ENCODE measurements at regions not wholly inside any gene's neighbourhood (a gene's known extent, or its start where the extent isn't known, plus 50 kb on each side); places are given as distances from the start of the nearest gene placed in this dataset.

GRCh38 chr21:28663111-28663693 is 329.5 kb downstream of the LTN1 start:
- no peak for DNase-seq (ENCODE audit: low read depth in 1 of 2, low spot score in 1 of 2)

GRCh38 chr21:28657566-28657965 is 335.1 kb downstream of the LTN1 start:
- no peak for DNase-seq (ENCODE audit: low read depth in 1 of 2, low spot score in 1 of 2)

- no peak for DNase-seq (ENCODE audit: low read depth in 1 of 2, low spot score in 1 of 2)
Measured at GRCh38 chr21:28655471-28655870, 337.2 kb downstream of the LTN1 start.

- no peak for DNase-seq (ENCODE audit: low read depth in 1 of 2, low spot score in 1 of 2)
Measured at GRCh38 chr21:28654406-28654805, 338.3 kb downstream of the LTN1 start.

- DNase-seq (ENCODE audit: low read depth in 1 of 2, low spot score in 1 of 2), result no peak
Measured at GRCh38 chr21:28644762-28645161, 347.9 kb downstream of the LTN1 start.

GRCh38 chr21:28642891-28643290 is 349.8 kb downstream of the LTN1 start:
- DNase-seq (ENCODE audit: low read depth in 1 of 2, low spot score in 1 of 2), result no peak

GRCh38 chr21:28641731-28642130 is 350.9 kb downstream of the LTN1 start:
- no peak for DNase-seq (ENCODE audit: low read depth in 1 of 2, low spot score in 1 of 2)

- DNase-seq (ENCODE audit: low read depth in 1 of 2, low spot score in 1 of 2), result no peak
Measured at GRCh38 chr21:28640326-28640725, 352.4 kb downstream of the LTN1 start.

GRCh38 chr21:28639737-28640136 is 352.9 kb downstream of the LTN1 start:
- DNase-seq (ENCODE audit: low read depth in 1 of 2, low spot score in 1 of 2), result no peak

- DNase-seq (ENCODE audit: low read depth in 1 of 2, low spot score in 1 of 2), result no peak
Measured at GRCh38 chr21:28636752-28637691, 355.7 kb downstream of the LTN1 start.

- DNase-seq (ENCODE audit: low read depth in 1 of 2, low spot score in 1 of 2), result no peak
Measured at GRCh38 chr21:28635541-28635940, 357.1 kb downstream of the LTN1 start.

- DNase-seq (ENCODE audit: low read depth in 1 of 2, low spot score in 1 of 2), result no peak
Measured at GRCh38 chr21:28633839-28634555, 358.7 kb downstream of the LTN1 start.

GRCh38 chr21:28632755-28633408 is 359.8 kb downstream of the LTN1 start:
- DNase-seq (ENCODE audit: low read depth in 1 of 2, low spot score in 1 of 2), result no peak

- no peak for DNase-seq (ENCODE audit: low read depth in 1 of 2, low spot score in 1 of 2)
Measured at GRCh38 chr21:28627691-28628090, 365.0 kb downstream of the LTN1 start.

- no peak for DNase-seq (ENCODE audit: low read depth in 1 of 2, low spot score in 1 of 2)
Measured at GRCh38 chr21:28627261-28627660, 365.4 kb downstream of the LTN1 start.

GRCh38 chr21:28624626-28625025 is 368.1 kb downstream of the LTN1 start:
- DNase-seq (ENCODE audit: low read depth in 1 of 2, low spot score in 1 of 2), result no peak

GRCh38 chr21:28617300-28617699 is 375.4 kb downstream of the LTN1 start:
- no peak for DNase-seq (ENCODE audit: low read depth in 1 of 2, low spot score in 1 of 2)

GRCh38 chr21:28615276-28615675 is 377.4 kb downstream of the LTN1 start:
- DNase-seq (ENCODE audit: low read depth in 1 of 2, low spot score in 1 of 2), result no peak

GRCh38 chr21:28614791-28615190 is 377.9 kb downstream of the LTN1 start:
- DNase-seq (ENCODE audit: low read depth in 1 of 2, low spot score in 1 of 2), result no peak

- DNase-seq (ENCODE audit: low read depth in 1 of 2, low spot score in 1 of 2), result no peak
Measured at GRCh38 chr21:28608646-28609045, 384.0 kb downstream of the LTN1 start.

GRCh38 chr21:28607545-28607944 is 385.1 kb downstream of the LTN1 start:
- no peak for DNase-seq (ENCODE audit: low read depth in 1 of 2, low spot score in 1 of 2)
